GM12878 (cell line): ENCODE measurements at regions not wholly inside any gene's neighbourhood (a gene's known extent, or its start where the extent isn't known, plus 50 kb on each side); places are given as distances from the start of the nearest gene placed in this dataset.
"Not testable (repeated sequence)": the region's sequence is repeated elsewhere in the genome, so short reads cannot be mapped to it uniquely, and the experiment has no call there.

Experiments used
- ATAC-seq: fragments of 200-7000 bp; cut with Tn5 transposase; 3 replicates; pipeline ENCODE4 v1.9.1; 2020; ENCODE audit warnings: mild to moderate bottlenecking, moderate library complexity
- BruUV-seq: library from RNA; stranded (reverse); fragments of 400-500 nt; replicated peaks from 2 replicates; lab custom pipeline; 2021; lab: Mats Ljungman, UMichigan
- CTCF ChIA-PET: fragments of 300-600 bp; sonication (Branson Sonifier 250); formaldehyde crosslinking; extraction: SDS; loops from one replicate; lab custom pipeline; 2021; ENCODE audit warnings: inconsistent platforms; lab: Yijun Ruan, JAX
- POLR2A ChIA-PET: fragments of 350-600 bp; formaldehyde crosslinking; extraction: SDS; loops from one replicate; lab custom pipeline; 2021; ENCODE audit warnings: inconsistent platforms; lab: Charles Lee
- RAD21 ChIA-PET: fragments of 300-600 bp; sonication (Branson Sonifier 250); formaldehyde crosslinking; loops from one replicate; lab custom pipeline; 2023; ENCODE audit warnings: antibody characterized with exemption; ENCODE audit not compliant: unreplicated experiment; lab: Charles Lee
- SMC1A ChIA-PET: fragments of 300-600 bp; sonication (Branson Sonifier 250); formaldehyde crosslinking; loops from one replicate; lab custom pipeline; 2023; ENCODE audit not compliant: unreplicated experiment, uncharacterized antibody; lab: Charles Lee
- DNase-seq: peaks from one replicate; pipeline ENCODE4 v3.0.0-alpha.2; 2011; ENCODE audit warnings: low read depth, low spot score
- FAIRE-seq: peaks from 3 replicates; lab custom pipeline; 2011; peaks lifted over from hg19 to GRCh38; lab: Jason Lieb, UNC
- H2AFZ ChIP-seq: 2 replicates; pipeline ENCODE4 v1.6.0; 2011; ENCODE audit warnings: low read depth, low read length, control low read depth; ENCODE audit not compliant: control insufficient read depth
- H3K27ac ChIP-seq: 2 replicates; pipeline ENCODE4 v1.5.1; 2011; ENCODE audit warnings: control low read depth; ENCODE audit not compliant: control insufficient read depth, insufficient read depth
- H3K27me3 ChIP-seq, 2 experiments: replicated peaks in 1 of 2; 2 replicates each; pipeline versions ENCODE4 v1.6.0 to v1.6.1; 2011; ENCODE audit warnings: low read length in 1 of 2; ENCODE audit not compliant: control insufficient read depth in 2 of 2, insufficient read depth in 2 of 2
- H3K36me3 ChIP-seq, 2 experiments: 2 replicates each; pipeline ENCODE4 v1.5.1; 2011; ENCODE audit warnings: low read length in 1 of 2; ENCODE audit not compliant: control insufficient read depth in 2 of 2, insufficient read depth in 2 of 2
- H3K4me1 ChIP-seq: 2 replicates; pipeline ENCODE4 v1.6.1; 2011; ENCODE audit warnings: mild to moderate bottlenecking, low read length, moderate library complexity, mixed read lengths; ENCODE audit not compliant: control insufficient read depth, insufficient read depth
- H3K4me2 ChIP-seq: 2 replicates; pipeline ENCODE4 v1.6.0; 2011; ENCODE audit warnings: control low read depth; ENCODE audit not compliant: control insufficient read depth, insufficient read depth
- H3K4me3 ChIP-seq: fragments of 200-600 bp; sonication (generic); 2 replicates; pipeline ENCODE4 v1.5.1; 2016
- H3K79me2 ChIP-seq: 2 replicates; pipeline ENCODE4 v1.6.0; 2011; ENCODE audit warnings: low read length; ENCODE audit not compliant: control insufficient read depth, insufficient read depth
- H3K9ac ChIP-seq: 2 replicates; pipeline ENCODE4 v1.8.0; 2011; ENCODE audit warnings: low read length, control low read depth, mixed read lengths; ENCODE audit not compliant: control insufficient read depth, insufficient read depth
- H3K9me3 ChIP-seq: replicated peaks from 3 replicates; pipeline ENCODE4 v1.5.1; 2011; ENCODE audit warnings: mild to moderate bottlenecking, low read length; ENCODE audit not compliant: control insufficient read depth, insufficient read depth
- H4K20me1 ChIP-seq: 2 replicates; pipeline ENCODE4 v1.6.0; 2011; ENCODE audit not compliant: control insufficient read depth, insufficient read depth
- ATF7 ChIP-seq: fragments of 450-650 bp; IDR thresholded peaks from 2 replicates; pipeline ENCODE4 v1.6.1; 2016; ENCODE audit warnings: low read depth, mild to moderate bottlenecking
- MAX ChIP-seq: IDR thresholded peaks from 2 replicates; pipeline ENCODE4 v1.6.1; 2012; ENCODE audit warnings: low read depth, low read length, improper control_type of control experiment
- MYB ChIP-seq: fragments of 150-350 bp; IDR thresholded peaks from 2 replicates; pipeline ENCODE4 v1.6.1; 2014; ENCODE audit warnings: mild to moderate bottlenecking, low read depth, low read length, borderline replicate concordance
- RELB ChIP-seq: fragments of 450-650 bp; IDR thresholded peaks from 2 replicates; pipeline ENCODE4 v1.6.1; 2017; ENCODE audit warnings: low read depth, mild to moderate bottlenecking, moderate library complexity
- TBL1XR1 ChIP-seq: IDR thresholded peaks from 2 replicates; pipeline ENCODE4 v1.6.1; 2012; ENCODE audit warnings: low read depth, low read length, improper control_type of control experiment
- WGBS: methylation state at CpG from one replicate; pipeline ENCODE4 v1.1.6; 2016; ENCODE audit warnings: low lambda C conversion rate; ENCODE audit not compliant: insufficient replicate concordance, insufficient coverage; ENCODE audit errors: missing lambda C conversion rate; 5-methylcytosine and 5-hydroxymethylcytosine counted together
- in situ Hi-C: fragments of 300-500 bp; cut with MboI; formaldehyde crosslinking; loops from 9 replicates; pipeline ENCODE4 v1.14.3; 2018; ENCODE audit warnings: mixed read lengths
- intact Hi-C: fragments of 100-400 bp; cut with micrococcal nuclease; formaldehyde crosslinking; loops from one replicate; pipeline ENCODE4 v1.14.2; 2022; ENCODE audit not compliant: unreplicated experiment

- no peak for TF ChIP-seq MAX
- no peak for TF ChIP-seq RELB
- TF ChIP-seq ATF7 = no peak
- TF ChIP-seq TBL1XR1 = no peak
- no peak for TF ChIP-seq MYB
These were observed 638.5 kb upstream of the MIS18BP1 start (continued) for GRCh38 chr14:45891417-45892080.

- SMC1A ChIA-PET, POLR2A ChIA-PET, FAIRE-seq, H3K9ac ChIP-seq, ATAC-seq, H3K4me3 ChIP-seq, intact Hi-C loops, in situ Hi-C loops, DNase-seq, H4K20me1 ChIP-seq, H3K27ac ChIP-seq, H3K27me3 ChIP-seq, H2AFZ ChIP-seq, H3K36me3 ChIP-seq, H3K4me2 ChIP-seq, RAD21 ChIA-PET, H3K9me3 ChIP-seq, H3K4me1 ChIP-seq, CTCF ChIA-PET, H3K79me2 ChIP-seq, BruUV-seq: not testable (repeated sequence)
- WGBS = 93% methylated on average over 27 of the region's 28 CpGs
These were observed 635.8 kb upstream of the MIS18BP1 start for GRCh38 chr14:45888766-45889285.
